SK-MEL-5 (cell line): ENCODE measurements at regions not wholly inside any gene's neighbourhood (a gene's known extent, or its start where the extent isn't known, plus 50 kb on each side); places are given as distances from the start of the nearest gene placed in this dataset.
A peak's percentile ranks its signal among the peaks of the same experiment; 100 is the strongest.
"Not testable (repeated sequence)": the region's sequence is repeated elsewhere in the genome, so short reads cannot be mapped to it uniquely, and the experiment has no call there.

Source experiments
- DNase-seq: peaks from one replicate; pipeline ENCODE4 v3.0.0-alpha.2; 2016; ENCODE audit warnings: low read depth, low spot score
- in situ Hi-C: cut with HindIII; loops from 2 replicates; pipeline ENCODE4 v1.10.0; 2016; ENCODE audit warnings: low sequenced_read_pairs, high pct_unique_total_duplicates, low pct_unique_long_range_greater_than_20kb

DNA sequence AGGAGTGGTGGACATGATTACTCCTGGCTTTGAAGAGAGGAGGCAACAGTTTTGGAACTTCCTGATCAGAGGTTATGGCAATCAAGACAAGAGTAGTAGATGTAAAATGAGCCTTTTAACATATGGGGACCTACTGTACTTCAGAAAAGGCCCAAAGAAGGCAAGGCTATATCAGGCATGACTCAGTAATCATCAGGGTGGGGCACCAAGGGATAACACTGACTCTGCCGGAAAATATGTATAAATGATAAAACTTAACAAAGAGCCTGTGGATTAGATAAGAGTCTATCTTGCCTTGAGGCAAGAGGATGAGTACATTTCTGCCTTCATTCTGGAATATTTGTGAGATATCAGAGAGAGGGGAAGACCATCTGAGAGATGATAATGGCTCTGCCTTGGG, 1389.9 kb upstream of the MAP3K7 start:
- no peak for DNase-seq
- in situ Hi-C loops: no loop called here

DNA sequence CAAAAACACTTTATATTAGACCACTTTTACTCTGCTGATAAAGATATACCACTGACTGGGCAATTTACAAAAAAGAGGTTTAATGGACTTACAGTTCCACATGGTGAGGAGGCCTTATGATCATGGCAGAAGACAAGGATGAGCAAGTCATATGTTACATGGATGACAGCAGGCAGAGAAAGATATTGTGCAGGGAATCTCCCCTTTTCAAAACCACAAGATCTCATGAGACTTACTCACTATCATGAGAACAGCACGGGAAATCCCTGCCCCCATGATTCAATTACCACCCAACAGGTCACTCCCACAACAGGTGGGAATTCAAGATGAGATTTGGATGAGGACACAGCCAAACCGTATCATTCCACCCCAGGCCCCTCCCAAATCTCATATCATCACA, 1383.8 kb upstream of the MAP3K7 start:
- DNase-seq: no peak
- in situ Hi-C loops: no loop called here

DNA sequence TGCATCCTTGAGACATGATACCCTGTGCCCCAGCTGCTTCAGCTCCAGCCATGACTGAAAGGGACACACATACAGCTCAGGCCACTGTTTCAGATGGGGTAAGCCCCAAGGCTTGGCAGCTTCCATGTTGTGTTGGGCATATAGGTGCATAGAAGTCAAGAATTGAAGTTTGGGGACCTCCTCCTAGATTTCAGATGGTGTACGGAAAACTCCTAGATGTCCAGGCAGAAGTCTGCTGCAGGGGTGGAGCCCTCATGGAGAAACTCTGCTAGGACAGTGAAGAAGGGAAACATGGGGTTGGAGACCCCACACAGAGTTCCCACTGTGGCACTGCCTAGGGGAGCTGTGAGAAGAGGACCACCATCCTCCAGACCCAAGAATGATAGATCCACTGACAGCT, 1379.0 kb upstream of the MAP3K7 start:
- in situ Hi-C loops: no loop called here
- no peak for DNase-seq

DNA sequence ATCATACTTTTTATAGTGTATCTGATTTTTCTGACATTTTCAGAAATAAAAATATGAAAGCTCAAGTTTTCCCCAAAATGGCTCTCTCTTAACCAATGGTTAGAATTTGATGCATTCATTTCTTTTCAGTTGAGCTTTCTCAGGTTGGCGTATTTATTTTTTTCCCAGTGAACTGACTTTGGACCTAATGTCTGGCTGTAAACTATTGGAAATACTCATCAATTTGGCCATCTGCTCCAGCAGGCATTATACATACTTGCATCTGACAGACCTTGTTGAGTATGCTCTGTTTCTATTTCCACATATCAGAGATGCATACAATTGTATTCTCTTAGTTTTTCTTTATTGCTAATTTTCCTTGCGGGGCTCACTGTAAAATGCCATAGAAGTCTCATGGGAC, 1374.8 kb upstream of the MAP3K7 start:
- no peak for DNase-seq
- in situ Hi-C loops: no loop called here

DNA sequence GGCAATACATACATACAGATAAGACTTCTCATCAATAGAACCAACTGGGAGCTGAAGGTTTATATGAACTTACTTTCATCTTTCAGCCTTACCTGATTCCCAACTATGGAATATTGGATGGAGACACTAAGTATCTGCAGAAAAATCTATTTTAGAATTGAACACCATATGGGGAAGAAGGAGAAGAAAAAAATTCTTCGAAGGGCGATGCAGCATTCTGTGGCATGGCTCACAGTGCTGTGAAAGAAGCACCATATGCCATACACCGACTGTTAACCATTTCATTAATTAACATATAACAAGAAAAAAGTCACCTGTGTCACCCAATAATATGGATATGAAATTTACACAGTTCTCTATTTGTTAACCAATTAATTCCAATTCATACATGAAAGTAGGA, 1374.4 kb upstream of the MAP3K7 start:
- no peak for DNase-seq
- in situ Hi-C loops: no loop called here

DNA sequence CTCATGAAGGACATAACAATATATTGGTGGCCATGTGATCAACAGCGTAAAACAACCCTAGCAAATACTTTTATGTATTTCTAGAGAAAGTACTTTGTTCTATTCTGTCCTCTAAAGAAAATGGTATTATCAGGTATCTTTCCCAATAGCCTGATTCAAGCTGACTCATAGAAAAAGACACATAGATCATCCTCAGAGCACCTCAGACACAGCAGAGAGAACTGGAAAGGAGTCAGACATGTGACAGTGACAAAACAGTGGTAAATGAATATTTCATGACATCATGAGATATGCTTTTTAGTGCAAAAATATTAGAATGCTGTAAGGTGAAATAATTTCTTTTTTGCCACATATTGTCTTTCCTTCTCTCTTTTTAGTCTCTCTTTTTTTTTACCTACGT, 1355.0 kb upstream of the MAP3K7 start:
- in situ Hi-C loops: no loop called here
- no peak for DNase-seq

DNA sequence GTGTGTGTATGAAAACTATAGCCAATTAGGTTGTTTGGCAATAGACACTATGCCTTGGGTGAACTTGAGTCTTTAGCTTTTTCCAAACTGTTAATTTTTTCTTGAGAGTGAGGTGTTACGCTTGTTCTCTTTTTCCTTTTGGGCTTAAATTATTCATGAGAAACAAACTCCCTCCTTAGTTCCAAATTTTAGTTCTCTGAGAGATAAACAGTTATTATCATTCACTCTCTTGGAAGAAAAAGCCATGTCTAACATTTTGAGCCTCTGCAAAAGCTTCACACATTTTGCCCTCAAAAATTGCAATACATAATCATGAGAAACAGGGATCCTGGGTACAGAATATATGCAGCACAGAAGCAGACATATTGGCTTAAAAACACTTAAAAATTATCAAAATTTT, 1353.9 kb upstream of the MAP3K7 start:
- no peak for DNase-seq
- in situ Hi-C loops: no loop called here

DNA sequence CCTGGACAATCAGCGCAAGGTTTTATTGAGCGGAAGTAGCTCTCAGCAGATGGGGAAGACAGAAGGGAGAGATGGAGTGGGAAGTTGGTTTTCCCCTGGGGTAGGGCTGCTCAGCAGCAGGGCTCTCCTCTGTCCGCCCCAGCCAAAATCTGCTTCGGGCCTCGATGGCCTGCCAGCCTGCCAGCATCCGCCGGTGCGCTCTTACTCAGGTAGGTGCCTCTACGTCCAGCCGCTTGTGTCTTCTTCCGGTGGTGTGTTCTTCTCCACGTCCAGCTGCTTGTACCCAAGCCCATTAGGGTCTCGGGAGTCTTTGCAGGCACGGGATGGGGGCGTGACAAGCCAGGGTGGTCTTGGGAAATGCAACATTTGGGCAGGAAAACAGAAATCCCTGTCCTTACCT, 1340.0 kb upstream of the MAP3K7 start:
- DNase-seq: no peak
- in situ Hi-C loops: no loop called here

DNA sequence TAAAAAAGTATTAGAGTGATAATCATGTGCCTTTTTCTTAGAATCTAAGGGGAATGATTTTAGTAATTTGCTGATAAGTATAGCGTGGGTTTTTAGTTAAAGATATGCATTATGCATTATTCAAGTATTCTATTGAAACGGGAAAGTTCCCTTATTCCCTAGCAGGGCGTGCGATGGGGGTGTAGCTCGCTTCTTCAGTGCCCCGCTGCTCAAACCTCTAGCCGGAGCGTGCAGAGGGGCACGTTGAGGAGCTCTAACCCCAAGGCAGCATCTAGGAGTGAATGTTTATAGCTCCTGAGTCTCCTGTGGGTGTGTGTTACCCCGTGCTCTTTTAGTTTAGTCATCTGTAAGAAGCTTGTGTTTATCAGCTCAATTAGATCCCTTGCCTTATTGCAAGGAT, 1339.5 kb upstream of the MAP3K7 start:
- in situ Hi-C loops: no loop called here
- no peak for DNase-seq

DNA sequence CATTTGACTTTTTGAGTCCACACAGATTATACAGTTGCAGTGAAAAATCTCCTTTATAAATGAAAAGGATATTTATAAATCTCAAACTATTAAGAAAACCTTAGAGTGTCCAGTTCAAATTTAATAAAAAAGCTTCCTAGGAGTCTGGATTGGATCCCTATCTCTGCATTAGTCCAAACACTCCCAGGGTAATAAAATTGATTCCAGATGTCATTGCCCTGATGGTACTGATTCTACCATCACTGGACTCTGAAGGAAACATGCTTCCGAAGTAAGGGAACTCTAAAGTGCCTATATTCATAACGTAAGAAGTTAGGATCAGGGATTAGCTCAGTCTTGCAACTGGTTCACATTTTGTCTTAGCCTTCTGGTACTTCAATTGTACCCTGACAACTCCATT, 1325.1 kb upstream of the MAP3K7 start:
- in situ Hi-C loops: no loop called here

DNA sequence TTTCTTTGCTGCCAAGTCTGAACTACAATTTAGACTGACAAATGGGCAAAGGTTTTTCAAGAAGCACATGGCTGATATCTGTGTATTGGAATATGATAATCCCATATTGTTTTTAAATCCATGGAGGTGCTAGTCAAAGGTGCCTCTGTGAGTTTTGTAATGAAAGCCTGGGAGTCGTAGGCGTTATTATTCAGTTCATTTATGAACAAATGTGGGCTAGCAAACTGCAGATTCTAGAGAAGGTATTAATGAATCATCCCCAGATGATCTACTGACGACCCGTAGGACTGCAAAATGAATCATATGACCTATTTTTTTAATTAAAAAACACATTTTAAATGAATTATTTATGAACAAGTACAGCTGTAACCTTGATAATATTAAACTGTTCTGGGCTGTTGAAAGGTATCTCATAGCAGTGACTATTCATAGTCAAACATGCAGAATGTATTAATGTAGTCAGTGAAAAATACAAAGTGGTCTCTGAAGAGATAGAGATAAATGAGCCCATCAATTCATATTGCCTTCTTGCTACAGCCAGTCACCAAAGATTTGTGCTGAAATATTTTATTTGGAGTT, 1317.8 kb upstream of the MAP3K7 start:
- no peak for DNase-seq
- in situ Hi-C loops: no loop called here

More for the DNA sequence above, 1325.1 kb upstream of the MAP3K7 start:
- no peak for DNase-seq

DNA sequence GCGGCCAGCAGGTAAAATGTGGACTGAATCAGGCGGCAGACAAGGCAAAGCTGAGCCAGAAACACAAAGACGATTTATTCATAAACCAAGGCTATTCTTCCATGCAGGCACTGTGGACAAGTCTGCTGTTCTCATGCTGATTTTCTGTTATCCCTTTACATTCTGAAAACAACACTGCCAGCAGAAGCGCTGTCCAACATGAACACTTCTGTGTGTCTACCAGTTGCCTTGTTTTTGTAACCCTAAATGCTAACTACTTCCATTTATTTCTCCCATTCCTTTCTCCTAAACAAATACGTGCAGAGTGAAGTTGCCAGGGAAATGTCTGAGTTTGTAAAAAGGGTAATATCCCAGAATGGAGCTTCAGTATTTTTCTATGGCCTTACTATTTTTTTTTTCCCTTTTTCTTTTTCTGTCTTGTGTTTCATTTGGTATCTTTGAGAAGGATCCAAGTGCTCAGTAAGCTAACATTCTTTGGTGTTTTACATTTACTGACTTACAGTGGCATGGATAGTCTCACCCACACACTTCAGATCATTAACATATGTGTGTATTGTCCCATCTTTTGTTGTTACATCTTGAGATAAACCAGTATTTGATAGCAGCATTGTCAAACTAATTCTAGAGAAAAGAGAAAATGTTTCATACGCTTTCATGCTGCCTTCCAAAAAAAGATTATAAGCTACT, 1308.9 kb upstream of the MAP3K7 start:
- peak; percentile 5 for DNase-seq
- in situ Hi-C loops: no loop called here

DNA sequence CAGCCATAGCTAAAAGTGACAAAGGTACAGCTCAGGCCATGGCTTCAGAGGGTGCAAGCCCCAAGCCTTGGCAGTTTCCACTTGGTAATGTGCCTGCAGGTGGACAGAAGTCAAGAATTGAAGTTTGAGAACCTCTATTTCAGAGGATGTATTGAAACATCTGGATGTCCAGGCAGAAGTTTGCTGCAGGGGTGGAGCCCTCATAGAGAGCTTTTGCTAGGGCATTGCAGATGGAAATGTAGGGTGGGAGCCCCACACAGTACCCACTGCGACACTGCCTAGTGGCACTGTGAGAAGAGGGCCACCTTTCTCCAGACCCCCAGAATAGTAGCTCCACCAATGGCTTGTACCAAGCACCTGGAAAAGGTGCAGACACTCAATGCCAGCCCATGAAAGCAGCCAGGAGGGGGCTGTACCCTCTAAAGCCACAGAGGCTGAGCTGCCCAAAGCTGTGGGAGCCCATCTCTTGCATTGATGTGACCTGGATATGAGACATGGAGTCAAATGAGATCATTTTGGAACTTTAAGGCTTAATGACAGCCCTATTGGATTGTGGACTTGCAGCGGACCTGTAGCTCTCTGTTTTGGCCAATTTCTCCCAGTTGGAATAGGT, 1299.4 kb upstream of the MAP3K7 start:
- in situ Hi-C loops: no loop called here
- no peak for DNase-seq

DNA sequence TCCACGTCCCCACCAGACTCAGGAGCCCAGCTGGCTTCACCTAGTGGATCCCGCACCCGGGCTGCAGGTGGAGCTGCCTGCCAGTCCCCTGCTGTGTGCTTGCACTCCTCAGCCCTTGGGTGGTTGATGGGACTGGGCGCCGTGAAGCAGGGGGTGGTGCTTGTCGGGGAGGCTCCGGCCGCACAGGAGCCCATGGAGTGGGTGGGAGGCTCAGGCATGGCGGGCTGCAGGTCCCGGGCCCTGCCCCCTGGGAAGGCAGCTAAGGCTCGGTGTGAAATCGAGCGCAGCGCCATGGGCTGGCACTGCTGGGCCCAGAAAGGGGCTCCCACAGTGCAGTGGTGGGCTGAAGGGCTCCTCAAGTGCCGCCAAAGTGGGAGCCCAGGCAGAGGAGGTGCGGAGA, 1294.9 kb upstream of the MAP3K7 start:
- in situ Hi-C loops: not testable (repeated sequence)

DNA sequence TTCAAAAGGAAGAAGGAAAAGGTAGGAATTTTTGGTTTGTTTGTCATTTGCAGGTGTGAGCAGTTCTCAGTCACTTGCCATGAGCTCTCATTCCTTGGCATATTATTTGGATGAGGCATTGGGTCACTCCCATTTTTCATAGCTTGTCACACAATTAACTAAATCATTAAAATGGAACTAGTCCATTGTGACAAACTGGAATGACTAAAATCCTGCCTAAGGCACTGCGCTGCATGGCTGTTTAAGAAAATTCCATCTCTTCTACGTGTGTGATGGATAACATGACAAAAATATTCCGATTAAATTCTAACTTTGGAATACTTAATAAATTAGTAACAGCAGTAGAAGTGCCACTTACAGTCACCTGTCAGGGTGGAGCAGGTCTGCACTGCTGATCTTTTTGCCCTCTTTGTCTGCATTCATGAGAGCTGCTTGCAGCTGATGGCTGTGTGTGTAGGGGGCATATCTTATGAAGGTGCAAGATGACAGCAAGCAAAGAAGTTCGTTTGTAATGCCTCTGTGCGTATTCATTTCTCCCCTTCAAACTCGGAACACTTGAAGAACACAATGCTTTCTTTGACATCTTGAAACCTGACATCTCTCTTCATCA, 1292.6 kb upstream of the MAP3K7 start:
- DNase-seq: no peak
- in situ Hi-C loops: no loop called here

More for the DNA sequence above, 1294.9 kb upstream of the MAP3K7 start:
- not testable (repeated sequence) for DNase-seq

DNA sequence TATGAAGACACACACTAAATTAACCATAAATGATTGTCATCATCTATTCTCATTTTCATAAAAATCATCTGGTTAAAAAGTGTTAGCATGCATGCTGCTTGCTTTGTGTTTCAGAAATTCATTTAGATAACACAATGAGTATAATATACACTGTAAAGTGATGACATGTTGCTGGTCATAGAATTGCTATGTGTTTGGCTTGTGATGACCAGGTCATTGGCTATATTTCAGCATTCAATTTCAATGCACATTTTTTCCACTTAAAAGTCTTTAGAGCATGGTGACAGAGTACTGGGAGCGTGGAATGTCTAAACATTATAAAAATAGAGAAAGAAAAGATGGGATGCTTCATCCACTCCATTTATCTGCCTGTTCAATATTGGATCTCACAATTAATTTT, 1291.1 kb upstream of the MAP3K7 start:
- DNase-seq: no peak
- in situ Hi-C loops: no loop called here

DNA sequence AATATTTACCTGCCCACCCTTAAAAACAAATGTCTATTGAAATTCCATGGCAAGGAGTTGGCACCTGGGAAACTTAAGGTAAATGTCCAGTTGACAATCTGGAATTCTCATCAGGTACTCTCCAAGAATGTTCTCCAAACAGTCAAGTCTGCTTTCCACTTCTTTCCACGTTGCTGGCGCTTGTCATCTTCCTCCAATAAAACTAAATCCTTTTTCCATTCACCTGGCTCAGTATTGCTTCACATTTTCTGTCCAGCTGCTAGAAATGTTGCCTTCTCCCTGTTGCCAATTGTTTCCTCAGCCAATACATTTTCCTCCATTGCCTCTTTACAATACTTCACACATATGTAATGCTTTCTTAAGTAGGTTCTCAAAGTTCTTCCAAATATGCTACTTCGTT, 1288.1 kb upstream of the MAP3K7 start:
- in situ Hi-C loops: no loop called here
- DNase-seq: no peak

DNA sequence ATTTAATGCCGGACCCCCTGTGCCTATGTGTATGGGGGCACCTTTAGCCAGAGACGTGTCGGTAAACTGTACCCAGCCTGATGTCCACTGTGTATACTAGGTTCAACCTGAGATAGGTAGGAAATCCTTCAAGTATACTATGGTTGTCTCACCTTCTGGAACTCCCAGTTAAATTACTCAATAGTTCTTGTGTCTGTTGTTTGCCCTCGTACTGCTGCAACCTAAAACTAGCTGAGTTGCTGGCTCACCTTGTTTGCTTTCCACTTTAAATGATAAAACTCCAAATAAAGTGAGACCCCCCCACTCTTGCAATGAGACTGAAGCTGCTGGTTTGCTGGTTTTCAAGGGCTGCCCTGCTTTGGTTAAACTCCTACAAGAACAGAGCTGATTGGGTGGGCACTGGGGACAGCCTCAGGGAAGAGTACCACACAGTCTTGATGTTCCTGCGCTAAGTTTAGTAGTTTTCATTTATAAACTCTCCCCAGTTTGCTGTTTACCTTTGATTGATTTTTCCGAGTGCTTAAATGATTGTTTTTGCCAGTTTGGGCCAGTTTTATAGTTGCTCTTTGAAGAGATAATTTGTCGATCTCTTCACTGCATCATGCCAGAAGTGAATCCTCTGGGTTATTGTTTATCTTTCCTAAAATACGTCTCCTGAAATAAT, 1281.8 kb upstream of the MAP3K7 start:
- in situ Hi-C loops: no loop called here
- DNase-seq: no peak
